OCI-LY3 (cell line): ENCODE measurements at regions not wholly inside any gene's neighbourhood (a gene's known extent, or its start where the extent isn't known, plus 50 kb on each side); places are given as distances from the start of the nearest gene placed in this dataset.
"Not testable (repeated sequence)": the region's sequence is repeated elsewhere in the genome, so short reads cannot be mapped to it uniquely, and the experiment has no call there.

Experiments
- H2AFZ ChIP-seq: fragments of 200-600, 300-600 bp; shearing (Covaris generic); 2 replicates; pipeline ENCODE4 v1.6.0; 2014; ENCODE audit warnings: antibody characterized with exemption, low read depth, low read length
- H3K27ac ChIP-seq: fragments of 200-600, 300-600 bp; sonication (generic); 2 replicates; pipeline ENCODE4 v1.5.1; 2014; ENCODE audit warnings: mild to moderate bottlenecking, low read length, moderate library complexity, mixed read lengths
- H3K27me3 ChIP-seq: fragments of 200-600, 300-600 bp; sonication (generic); 2 replicates; pipeline ENCODE4 v1.6.1; 2014; ENCODE audit warnings: low read depth, low read length, mixed read lengths
- H3K36me3 ChIP-seq: fragments of 200-600, 300-600 bp; sonication (generic); replicated peaks from 2 replicates; pipeline ENCODE3; 2014; ENCODE audit warnings: low read depth, low read length, mixed read lengths
- H3K4me1 ChIP-seq: fragments of 300-600, 200-600 bp; sonication (generic); 2 replicates; pipeline ENCODE4 v1.6.1; 2014; ENCODE audit warnings: low read length, mixed read lengths
- H3K4me2 ChIP-seq: fragments of 200-600, 300-600 bp; sonication (generic); 2 replicates; pipeline ENCODE4 v1.6.1; 2014; ENCODE audit warnings: low read length, mixed read lengths
- H3K4me3 ChIP-seq: fragments of 300-600, 200-600 bp; sonication (generic); 2 replicates; pipeline ENCODE4 v1.5.1; 2014; ENCODE audit warnings: antibody characterized with exemption, mild to moderate bottlenecking, low read length, moderate library complexity
- H3K79me2 ChIP-seq: fragments of 300-600, 200-600 bp; shearing (Covaris generic); 2 replicates; pipeline ENCODE4 v1.6.1; 2014; ENCODE audit warnings: mild to moderate bottlenecking, low read length, mixed read lengths
- H3K9ac ChIP-seq: fragments of 300-600, 200-600 bp; shearing (Covaris generic); 2 replicates; pipeline ENCODE4 v1.6.0; 2014; ENCODE audit warnings: mild to moderate bottlenecking, low read length, moderate library complexity
- H3K9me3 ChIP-seq: fragments of 200-600, 300-600 bp; shearing (Covaris generic); 2 replicates; pipeline ENCODE4 v1.6.1; 2014; ENCODE audit warnings: low read length, mixed read lengths; ENCODE audit not compliant: insufficient read depth
- H4K20me1 ChIP-seq: fragments of 200-600, 300-600 bp; sonication (generic); 2 replicates; pipeline ENCODE4 v1.6.1; 2016; ENCODE audit warnings: low read length, mixed read lengths; ENCODE audit not compliant: insufficient read depth
- EZH2phosphoT487 ChIP-seq: fragments of 200-600 bp; shearing (Covaris generic); IDR thresholded peaks from 2 replicates; pipeline ENCODE4 v1.6.1; 2018; ENCODE audit warnings: antibody characterized with exemption, mixed run types, low read depth
- TF ChIP-seq, protein P1 (sequence below): fragments of 200-600, 300-600 bp; sonication (generic); IDR thresholded peaks from 2 replicates; pipeline ENCODE4 v1.5.1; 2014; ENCODE audit warnings: antibody characterized with exemption, low read length, low read depth

DNA sequence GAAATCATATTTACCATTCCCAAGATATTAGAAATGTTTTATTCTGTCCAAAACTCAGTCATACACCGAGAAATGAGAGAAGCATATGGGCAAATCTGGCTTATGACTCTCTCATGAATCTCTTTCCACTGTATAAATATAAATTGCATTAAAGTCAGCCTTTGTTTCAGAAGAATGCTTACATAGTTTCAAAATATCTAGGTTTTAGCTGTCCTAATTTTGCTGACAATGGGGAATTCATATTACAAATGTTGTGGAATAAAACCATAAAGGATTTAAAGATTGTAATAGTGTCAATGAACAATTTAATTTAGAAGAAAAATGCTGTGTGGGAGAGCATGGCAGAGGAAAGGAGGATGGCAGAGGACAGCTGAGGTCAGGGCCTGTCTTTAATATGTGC is 185.0 kb upstream of the THSD7A start:
- H2AFZ ChIP-seq = no peak overlapping the region
- no peaks in the 10 kb centered on the region for H3K4me1 ChIP-seq
- H3K36me3 ChIP-seq = no peaks in the 10 kb centered on the region
- no peaks in the 10 kb centered on the region for H3K79me2 ChIP-seq
- H3K27ac ChIP-seq = no peak overlapping the region
- H3K27me3 ChIP-seq = no peaks in the 10 kb centered on the region
- TF ChIP-seq EZH2phosphoT487 = no peak
- TF ChIP-seq, protein P1, sequence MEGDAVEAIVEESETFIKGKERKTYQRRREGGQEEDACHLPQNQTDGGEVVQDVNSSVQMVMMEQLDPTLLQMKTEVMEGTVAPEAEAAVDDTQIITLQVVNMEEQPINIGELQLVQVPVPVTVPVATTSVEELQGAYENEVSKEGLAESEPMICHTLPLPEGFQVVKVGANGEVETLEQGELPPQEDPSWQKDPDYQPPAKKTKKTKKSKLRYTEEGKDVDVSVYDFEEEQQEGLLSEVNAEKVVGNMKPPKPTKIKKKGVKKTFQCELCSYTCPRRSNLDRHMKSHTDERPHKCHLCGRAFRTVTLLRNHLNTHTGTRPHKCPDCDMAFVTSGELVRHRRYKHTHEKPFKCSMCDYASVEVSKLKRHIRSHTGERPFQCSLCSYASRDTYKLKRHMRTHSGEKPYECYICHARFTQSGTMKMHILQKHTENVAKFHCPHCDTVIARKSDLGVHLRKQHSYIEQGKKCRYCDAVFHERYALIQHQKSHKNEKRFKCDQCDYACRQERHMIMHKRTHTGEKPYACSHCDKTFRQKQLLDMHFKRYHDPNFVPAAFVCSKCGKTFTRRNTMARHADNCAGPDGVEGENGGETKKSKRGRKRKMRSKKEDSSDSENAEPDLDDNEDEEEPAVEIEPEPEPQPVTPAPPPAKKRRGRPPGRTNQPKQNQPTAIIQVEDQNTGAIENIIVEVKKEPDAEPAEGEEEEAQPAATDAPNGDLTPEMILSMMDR = no peak
- no peaks in the 10 kb centered on the region for H4K20me1 ChIP-seq
- H3K4me2 ChIP-seq = no peak overlapping the region
- no peak overlapping the region for H3K9ac ChIP-seq
- H3K4me3 ChIP-seq = no peak overlapping the region
- H3K9me3 ChIP-seq = no peaks in the 10 kb centered on the region

DNA sequence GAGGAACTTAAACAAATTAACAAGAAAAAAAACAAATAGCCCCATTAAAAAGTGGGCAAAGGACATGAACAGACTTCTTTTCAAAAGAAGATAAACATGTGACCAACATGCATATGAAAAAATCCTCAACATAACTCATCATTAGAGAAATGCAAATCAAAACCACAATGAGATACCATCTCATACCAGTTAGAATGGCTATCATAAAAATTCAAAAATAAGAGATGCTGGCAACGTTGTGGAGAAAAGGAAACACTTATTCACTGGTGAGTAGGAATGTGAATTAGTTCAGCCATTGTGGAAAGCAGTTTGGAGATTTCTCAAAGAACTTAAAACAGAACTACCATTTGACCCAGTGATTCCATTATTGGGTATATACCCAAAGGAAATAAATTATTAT is 189.1 kb upstream of the TMEM106B start:
- H3K4me2 ChIP-seq, H3K79me2 ChIP-seq, H3K27ac ChIP-seq, H2AFZ ChIP-seq, H3K36me3 ChIP-seq, H4K20me1 ChIP-seq, H3K27me3 ChIP-seq, H3K4me1 ChIP-seq, H3K9ac ChIP-seq, H3K9me3 ChIP-seq, H3K4me3 ChIP-seq: not testable (repeated sequence)

DNA sequence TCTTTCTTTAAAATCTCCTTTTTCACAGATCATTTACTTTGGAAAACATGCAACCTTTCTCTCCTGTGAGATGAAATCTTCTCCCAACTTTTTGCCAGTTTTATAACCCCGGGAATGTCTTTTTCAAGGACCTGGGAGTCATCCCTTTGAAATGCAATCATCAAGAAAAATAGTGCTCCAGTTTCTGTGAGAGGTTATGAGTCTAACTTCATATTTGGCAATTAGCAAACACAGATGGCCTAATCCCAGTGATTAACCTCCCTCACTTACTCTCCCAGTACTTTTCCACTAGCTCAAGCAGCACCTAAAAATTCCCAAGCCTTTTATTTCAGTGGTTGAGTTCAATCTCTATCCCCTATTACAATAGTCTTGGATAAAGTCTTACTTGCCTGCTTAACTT is 185.8 kb upstream of the TMEM106B start:
- no peak overlapping the region for H3K27ac ChIP-seq
- no peaks in the 10 kb centered on the region for H3K79me2 ChIP-seq
- H3K36me3 ChIP-seq = no peaks in the 10 kb centered on the region
- no peaks in the 10 kb centered on the region for H4K20me1 ChIP-seq
- no peak for TF ChIP-seq EZH2phosphoT487
- no peak overlapping the region for H3K9ac ChIP-seq
- no peak overlapping the region for H3K4me3 ChIP-seq
- no peak overlapping the region for H3K4me2 ChIP-seq
- no peak overlapping the region for H2AFZ ChIP-seq
- H3K27me3 ChIP-seq = no peaks in the 10 kb centered on the region
- H3K9me3 ChIP-seq = no peaks in the 10 kb centered on the region
- H3K4me1 ChIP-seq = peaks cover 4% of the 10 kb centered on the region; the same call in 1 of the 2 replicates

DNA sequence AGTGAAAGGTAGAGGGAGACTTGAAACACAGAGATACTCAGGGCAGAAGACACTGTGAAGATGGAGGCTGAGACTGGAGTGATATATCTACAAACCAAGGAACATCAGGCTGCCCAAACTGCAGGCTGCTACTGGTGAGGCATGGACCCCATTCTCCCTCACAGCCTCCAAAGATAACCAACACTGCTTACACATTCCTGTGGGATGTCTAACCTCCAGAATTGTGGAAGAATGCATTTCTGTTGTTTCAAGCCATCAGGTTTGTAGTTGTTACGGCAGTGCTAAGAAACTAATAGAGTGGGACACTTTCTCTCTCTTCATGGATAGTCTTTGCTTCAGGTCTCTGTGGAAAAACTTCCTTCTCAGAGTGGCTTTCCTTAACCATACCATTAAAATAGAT is 182.6 kb upstream of the TMEM106B start:
- Histone ChIP-seq H3K9ac (no peak overlapping the region), H3K4me3 (no peak overlapping the region), H3K4me1 (peaks cover 8% of the 10 kb centered on the region; the same call in 1 of the 2 replicates), H4K20me1 (no peaks in the 10 kb centered on the region), H3K79me2 (no peaks in the 10 kb centered on the region), H3K9me3 (no peaks in the 10 kb centered on the region), H3K4me2 (no peak overlapping the region), H3K27ac (no peak overlapping the region), H2AFZ (no peak overlapping the region), H3K27me3 (no peaks in the 10 kb centered on the region), H3K36me3 (no peaks in the 10 kb centered on the region)
- TF ChIP-seq EZH2phosphoT487 = no peak
- TF ChIP-seq, protein P1 = no peak

DNA sequence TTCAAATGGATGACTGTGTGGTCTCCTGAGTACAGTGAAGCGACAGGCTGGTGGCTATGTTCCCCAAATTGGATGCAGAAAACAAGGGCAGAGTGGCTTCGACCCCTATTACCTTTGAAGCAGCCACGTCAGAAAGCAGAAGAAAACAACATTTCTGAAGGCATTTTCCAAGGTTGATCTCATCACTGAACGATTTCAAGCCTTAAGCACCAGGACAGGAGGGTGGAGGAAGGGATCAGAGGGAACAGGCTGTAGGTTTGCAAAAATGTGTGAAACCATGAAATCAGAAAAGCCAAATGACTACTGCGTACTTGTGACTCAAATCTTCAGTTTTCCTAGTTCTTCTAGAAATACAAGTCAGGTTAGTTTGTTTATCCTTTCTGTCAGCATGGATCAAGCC is 181.0 kb upstream of the TMEM106B start:
- no peak overlapping the region for H3K9ac ChIP-seq
- H3K4me2 ChIP-seq = no peak overlapping the region
- H3K4me1 ChIP-seq = peaks cover 8% of the 10 kb centered on the region; the same call in 1 of the 2 replicates
- no peaks in the 10 kb centered on the region for H4K20me1 ChIP-seq
- no peak overlapping the region for H3K27ac ChIP-seq
- no peak for TF ChIP-seq EZH2phosphoT487
- TF ChIP-seq, protein P1 = no peak
- no peaks in the 10 kb centered on the region for H3K79me2 ChIP-seq
- H3K9me3 ChIP-seq = no peaks in the 10 kb centered on the region
- H3K4me3 ChIP-seq = no peak overlapping the region
- no peak overlapping the region for H2AFZ ChIP-seq
- no peaks in the 10 kb centered on the region for H3K27me3 ChIP-seq
- no peaks in the 10 kb centered on the region for H3K36me3 ChIP-seq
